ENCODE measurements at regions not wholly inside any gene's neighbourhood (a gene's known extent, or its start where the extent isn't known, plus 50 kb on each side); places are given as distances from the start of the nearest gene placed in this dataset.

GRCh38 chr1:232551386-232551785, 78.5 kb downstream of the SIPA1L2 start:
- no peak for TF ChIP-seq TAF1 (IDR thresholded peaks at IDR 0.05; ENCODE audit: low read depth, low read length)
- no peak for TF ChIP-seq POLR2AphosphoS5 (IDR thresholded peaks at IDR 0.05; ENCODE audit: low read depth, low read length)
- TF ChIP-seq SPI1 (IDR thresholded peaks at IDR 0.05; ENCODE audit: low read depth, low read length): no peak
- no peak for TF ChIP-seq POLR2A (IDR thresholded peaks at IDR 0.05; ENCODE audit: low read depth, low read length)
